Loucy (cell line): ENCODE measurements at regions not wholly inside any gene's neighbourhood (a gene's known extent, or its start where the extent isn't known, plus 50 kb on each side); places are given as distances from the start of the nearest gene placed in this dataset.

ENCODE experiments used
- CTCF ChIP-seq: fragments of 200-600 bp; sonication (generic); conservative IDR thresholded peaks from 2 replicates; pipeline ENCODE4 v1.5.1; 2014; ENCODE audit warnings: mild to moderate bottlenecking, antibody characterized with exemption, low read length
- EZH2phosphoT487 ChIP-seq: fragments of 200-600 bp; IDR thresholded peaks from 2 replicates; pipeline ENCODE4 v1.6.1; 2018; ENCODE audit warnings: antibody characterized with exemption, mild to moderate bottlenecking, moderate library complexity, borderline replicate concordance

GRCh38 chr3:182214416-182214815 is 502.7 kb downstream of the SOX2 start:
- TF ChIP-seq CTCF (no peak), EZH2phosphoT487 (no peak)
